ENCODE measurements at regions not wholly inside any gene's neighbourhood (a gene's known extent, or its start where the extent isn't known, plus 50 kb on each side); places are given as distances from the start of the nearest gene placed in this dataset.

DNA sequence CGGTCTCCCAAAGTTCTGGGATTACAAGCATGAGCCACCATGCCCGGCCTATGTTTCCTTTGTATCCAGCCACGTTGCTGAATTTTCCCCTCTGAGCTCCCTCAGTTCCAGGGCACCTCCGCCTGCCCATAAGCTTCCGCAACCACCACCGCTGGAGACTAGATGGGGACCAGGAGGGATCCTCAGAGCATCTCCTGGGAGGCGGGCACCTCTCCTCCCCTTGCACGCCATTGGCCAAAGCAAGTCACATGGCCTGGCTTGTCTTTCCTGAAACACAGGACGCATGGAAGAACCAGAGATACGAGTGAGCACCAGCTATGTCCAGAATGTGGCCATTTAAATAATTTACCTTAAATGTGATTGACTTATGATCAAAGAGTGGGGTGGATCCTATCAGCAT is 388.3 kb downstream of the BRD1 start:
- H3K4me2 ChIP-seq (ENCODE audit: low read length) = no peak overlapping the region
- H4K20me1 ChIP-seq (ENCODE audit: control insufficient read depth, insufficient read depth, low read depth, low read length) = no peaks in the 10 kb centered on the region
- 0 out of 2 replicates have a peak, but pooled peaks cover 3% of the 10 kb centered on the region for H3K27me3 ChIP-seq (ENCODE audit: control insufficient read depth, low read length)
- H3K4me1 ChIP-seq (ENCODE audit: control insufficient read depth, low read length) = no peaks in the 10 kb centered on the region
- H3K4me3 ChIP-seq (ENCODE audit: low read length) = no peak overlapping the region
- H3F3A ChIP-seq (ENCODE audit: control insufficient read depth, insufficient read depth) = no peaks in the 10 kb centered on the region
- no peaks in the 10 kb centered on the region for H3K36me3 ChIP-seq (ENCODE audit: control insufficient read depth, low read length)
- H3K9me3 ChIP-seq (ENCODE audit: control insufficient read depth, insufficient read depth, low read length) = no peaks in the 10 kb centered on the region
- TF ChIP-seq, protein P1, sequence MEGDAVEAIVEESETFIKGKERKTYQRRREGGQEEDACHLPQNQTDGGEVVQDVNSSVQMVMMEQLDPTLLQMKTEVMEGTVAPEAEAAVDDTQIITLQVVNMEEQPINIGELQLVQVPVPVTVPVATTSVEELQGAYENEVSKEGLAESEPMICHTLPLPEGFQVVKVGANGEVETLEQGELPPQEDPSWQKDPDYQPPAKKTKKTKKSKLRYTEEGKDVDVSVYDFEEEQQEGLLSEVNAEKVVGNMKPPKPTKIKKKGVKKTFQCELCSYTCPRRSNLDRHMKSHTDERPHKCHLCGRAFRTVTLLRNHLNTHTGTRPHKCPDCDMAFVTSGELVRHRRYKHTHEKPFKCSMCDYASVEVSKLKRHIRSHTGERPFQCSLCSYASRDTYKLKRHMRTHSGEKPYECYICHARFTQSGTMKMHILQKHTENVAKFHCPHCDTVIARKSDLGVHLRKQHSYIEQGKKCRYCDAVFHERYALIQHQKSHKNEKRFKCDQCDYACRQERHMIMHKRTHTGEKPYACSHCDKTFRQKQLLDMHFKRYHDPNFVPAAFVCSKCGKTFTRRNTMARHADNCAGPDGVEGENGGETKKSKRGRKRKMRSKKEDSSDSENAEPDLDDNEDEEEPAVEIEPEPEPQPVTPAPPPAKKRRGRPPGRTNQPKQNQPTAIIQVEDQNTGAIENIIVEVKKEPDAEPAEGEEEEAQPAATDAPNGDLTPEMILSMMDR (IDR thresholded peaks at IDR 0.05; ENCODE audit: low read depth, low read length, poor library complexity, severe bottlenecking) = no peak
- TF ChIP-seq EZH2phosphoT487 (IDR thresholded peaks at IDR 0.05; ENCODE audit: borderline replicate concordance, low read length) = no peak
- H3K9me2 ChIP-seq (replicated peaks; ENCODE audit: control insufficient read depth, low read length) = no peaks in the 10 kb centered on the region
- no peak overlapping the region for H3K27ac ChIP-seq (ENCODE audit: low read depth, low read length)
- no peaks in the 10 kb centered on the region for H3K79me2 ChIP-seq (ENCODE audit: control insufficient read depth, low read length)

DNA sequence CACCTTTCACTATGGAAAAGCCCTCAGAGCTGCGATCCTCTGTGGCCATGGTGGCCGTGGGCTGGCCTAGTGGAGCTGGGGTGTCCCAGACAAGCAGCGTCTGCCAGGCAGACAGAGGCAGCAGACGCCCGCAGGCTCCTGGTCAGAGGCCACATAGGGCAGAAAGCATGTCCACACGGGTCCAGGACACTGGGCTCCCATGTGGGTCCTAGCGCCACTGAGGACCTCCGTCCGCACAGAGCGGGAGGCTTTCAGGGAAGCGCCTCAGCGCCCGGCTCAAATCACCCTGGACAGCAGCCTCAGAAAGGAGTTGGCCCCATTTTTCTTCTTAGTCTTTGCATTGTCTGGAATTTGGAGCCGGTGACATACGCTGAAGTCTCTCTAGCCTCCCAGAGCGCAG is 389.7 kb downstream of the BRD1 start:
- Histone ChIP-seq H3K27me3 (ENCODE audit: control insufficient read depth, low read length) (no peaks in the 10 kb centered on the region), H3K9me3 (ENCODE audit: control insufficient read depth, insufficient read depth, low read length) (no peaks in the 10 kb centered on the region), H4K20me1 (ENCODE audit: control insufficient read depth, insufficient read depth, low read depth, low read length) (no peaks in the 10 kb centered on the region), H3F3A (ENCODE audit: control insufficient read depth, insufficient read depth) (no peaks in the 10 kb centered on the region), H3K4me2 (ENCODE audit: low read length) (no peak overlapping the region), H3K4me1 (ENCODE audit: control insufficient read depth, low read length) (no peaks in the 10 kb centered on the region), H3K36me3 (ENCODE audit: control insufficient read depth, low read length) (no peaks in the 10 kb centered on the region), H3K79me2 (ENCODE audit: control insufficient read depth, low read length) (no peaks in the 10 kb centered on the region), H3K9me2 (replicated peaks; ENCODE audit: control insufficient read depth, low read length) (no peaks in the 10 kb centered on the region), H3K27ac (ENCODE audit: low read depth, low read length) (no peak overlapping the region), H3K4me3 (ENCODE audit: low read length) (no peak overlapping the region)
- TF ChIP-seq, protein P1 (IDR thresholded peaks at IDR 0.05; ENCODE audit: low read depth, low read length, poor library complexity, severe bottlenecking) = no peak
- TF ChIP-seq EZH2phosphoT487 (IDR thresholded peaks at IDR 0.05; ENCODE audit: borderline replicate concordance, low read length) = no peak

DNA sequence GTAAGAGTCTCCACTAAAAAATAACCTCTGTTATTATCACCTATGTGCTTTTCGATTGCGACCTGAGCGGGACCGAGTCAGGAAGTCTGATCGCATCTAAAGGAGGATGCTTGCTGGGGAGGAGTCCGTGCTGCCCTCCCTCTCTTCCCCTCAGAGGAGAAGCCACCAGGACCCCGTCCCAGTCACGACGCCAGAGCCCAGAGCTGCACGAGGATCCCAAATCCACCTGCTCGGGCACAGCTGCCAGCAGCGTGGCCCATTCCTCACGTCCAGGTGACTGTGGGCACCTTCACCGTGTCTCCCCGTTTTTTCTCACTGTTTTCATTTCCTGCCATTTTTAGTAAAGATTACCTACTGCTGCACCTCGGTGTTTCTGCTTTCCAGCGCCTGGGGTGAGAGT is 390.3 kb downstream of the BRD1 start:
- Histone ChIP-seq H3K9me2 (replicated peaks; ENCODE audit: control insufficient read depth, low read length) (no peaks in the 10 kb centered on the region), H3K4me1 (ENCODE audit: control insufficient read depth, low read length) (no peaks in the 10 kb centered on the region), H3K79me2 (ENCODE audit: control insufficient read depth, low read length) (no peaks in the 10 kb centered on the region), H3F3A (ENCODE audit: control insufficient read depth, insufficient read depth) (no peaks in the 10 kb centered on the region), H3K27ac (ENCODE audit: low read depth, low read length) (no peak overlapping the region), H3K27me3 (ENCODE audit: control insufficient read depth, low read length) (no peaks in the 10 kb centered on the region), H3K9me3 (ENCODE audit: control insufficient read depth, insufficient read depth, low read length) (no peaks in the 10 kb centered on the region), H3K36me3 (ENCODE audit: control insufficient read depth, low read length) (no peaks in the 10 kb centered on the region), H3K4me2 (ENCODE audit: low read length) (no peak overlapping the region), H4K20me1 (ENCODE audit: control insufficient read depth, insufficient read depth, low read depth, low read length) (no peaks in the 10 kb centered on the region), H3K4me3 (ENCODE audit: low read length) (no peak overlapping the region)
- TF ChIP-seq, protein P1 (IDR thresholded peaks at IDR 0.05; ENCODE audit: low read depth, low read length, poor library complexity, severe bottlenecking) = no peak
- no peak for TF ChIP-seq EZH2phosphoT487 (IDR thresholded peaks at IDR 0.05; ENCODE audit: borderline replicate concordance, low read length)

DNA sequence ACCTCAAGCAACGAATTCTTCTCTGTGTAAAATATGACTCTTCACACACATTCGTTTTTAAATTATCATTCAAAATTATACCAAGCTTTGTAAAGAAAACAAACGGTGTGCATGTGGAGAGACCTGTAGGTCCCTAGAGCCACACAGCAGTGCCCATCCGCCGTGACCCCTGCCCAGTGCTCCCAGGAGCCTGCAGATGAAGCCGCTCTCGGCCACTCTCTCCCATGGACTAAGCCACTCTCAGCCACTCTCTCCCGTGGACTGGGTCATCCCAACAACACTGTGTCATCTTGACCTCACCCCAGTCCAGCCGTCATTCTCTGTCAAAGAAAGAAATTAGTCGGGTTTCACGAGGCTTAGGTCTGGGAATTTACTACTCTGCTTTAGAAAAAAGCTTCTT is 391.6 kb downstream of the BRD1 start:
- Histone ChIP-seq H3K27ac (ENCODE audit: low read depth, low read length) (no peak overlapping the region), H4K20me1 (ENCODE audit: control insufficient read depth, insufficient read depth, low read depth, low read length) (no peaks in the 10 kb centered on the region), H3K27me3 (ENCODE audit: control insufficient read depth, low read length) (no peaks in the 10 kb centered on the region), H3K9me3 (ENCODE audit: control insufficient read depth, insufficient read depth, low read length) (no peaks in the 10 kb centered on the region), H3K4me1 (ENCODE audit: control insufficient read depth, low read length) (peaks cover 8% of the 10 kb centered on the region), H3K9me2 (replicated peaks; ENCODE audit: control insufficient read depth, low read length) (no peaks in the 10 kb centered on the region), H3K36me3 (ENCODE audit: control insufficient read depth, low read length) (no peaks in the 10 kb centered on the region), H3K79me2 (ENCODE audit: control insufficient read depth, low read length) (no peaks in the 10 kb centered on the region), H3K4me2 (ENCODE audit: low read length) (no peak overlapping the region), H3K4me3 (ENCODE audit: low read length) (no peak overlapping the region), H3F3A (ENCODE audit: control insufficient read depth, insufficient read depth) (no peaks in the 10 kb centered on the region)
- TF ChIP-seq EZH2phosphoT487 (IDR thresholded peaks at IDR 0.05; ENCODE audit: borderline replicate concordance, low read length) = no peak
- TF ChIP-seq, protein P1 (IDR thresholded peaks at IDR 0.05; ENCODE audit: low read depth, low read length, poor library complexity, severe bottlenecking) = no peak
